ENCODE measurements at regions not wholly inside any gene's neighbourhood (a gene's known extent, or its start where the extent isn't known, plus 50 kb on each side); places are given as distances from the start of the nearest gene placed in this dataset.

DNA sequence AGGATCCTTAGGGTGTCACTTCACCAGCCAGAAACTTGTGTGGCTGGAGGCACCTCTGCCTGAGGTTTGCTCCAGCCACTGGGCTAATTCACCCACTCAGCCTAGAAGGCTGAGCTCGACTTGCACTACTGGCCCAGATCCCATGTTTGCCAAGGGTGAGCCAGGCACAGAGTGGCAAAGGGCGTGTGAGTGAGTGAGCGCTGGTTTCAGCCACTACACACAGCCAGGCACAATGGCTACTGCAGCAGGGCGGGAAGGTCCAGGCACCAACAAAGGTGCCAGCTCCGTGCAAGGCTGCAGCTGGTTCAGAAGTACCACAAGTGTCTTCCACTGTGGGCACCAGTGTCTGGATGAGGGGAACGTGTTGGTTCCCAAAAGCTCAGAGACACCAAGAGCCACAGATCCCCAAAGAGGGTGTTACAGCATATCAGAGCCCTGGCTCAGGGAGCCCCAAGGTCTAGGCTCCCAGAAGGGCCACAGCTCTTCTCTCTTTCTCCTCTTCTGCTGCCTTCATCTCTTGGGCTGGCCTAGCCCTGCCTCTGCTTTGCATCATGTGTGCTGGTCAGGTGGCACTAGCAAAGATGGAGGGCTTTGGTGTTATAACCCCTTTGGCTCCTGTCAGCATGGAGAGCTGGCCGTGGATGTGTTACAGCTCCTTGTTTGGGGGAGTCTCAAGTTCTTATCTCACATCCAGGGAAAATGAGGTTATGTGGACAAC lies 736.3 kb upstream of the KLHL1 start:
- in situ Hi-C loops (cut with HindIII; ENCODE audit: extremely low pct_ligation_motif_present, low pct_unique_long_range_greater_than_20kb), result no loop called here
- BruUV-seq (replicated peaks), result no TSS peak
- FAIRE-seq (no peak), DNase-seq (ENCODE audit: low spot score) (no peak), ATAC-seq (no peak)
- ChIA-PET POLR2A (no interaction called here), CTCF (ENCODE audit: low intra/inter-chr PET ratio, low total read pairs) (no interaction called here)
- 0% methylated on average over 5 of the region's 7 CpGs for WGBS (ENCODE audit: low lambda C conversion rate)
- Histone ChIP-seq H3K36me3 (replicated peaks in 1 of 2; ENCODE audit: control insufficient read depth in 1 of 2, insufficient read depth in 2 of 2, low read length in 2 of 2) (no peaks in the 10 kb centered on the region), H3K4me1 (ENCODE audit: insufficient read depth, low read length) (no peaks in the 10 kb centered on the region), H3K27ac (ENCODE audit: extremely low read length, insufficient read depth, low read length) (no peak overlapping the region), H3K4me2 (ENCODE audit: low read depth, low read length) (no peak overlapping the region), H3K79me2 (ENCODE audit: insufficient read depth, low read length) (no peaks in the 10 kb centered on the region), H3K27me3 (ENCODE audit: control insufficient read depth in 1 of 2, insufficient read depth in 2 of 2, low read length in 2 of 2) (no peaks in the 10 kb centered on the region; a peak in 1 of 5 replicates), H2AFZ (ENCODE audit: low read length) (no peak overlapping the region), H3K9ac (ENCODE audit: insufficient read depth, low read depth, low read length) (no peak overlapping the region), H3K9me3 (ENCODE audit: low read length) (no peaks in the 10 kb centered on the region), H3K4me3 (replicated peaks in 1 of 3; ENCODE audit: insufficient read depth in 1 of 3, low read depth in 2 of 3, low read length in 3 of 3) (no peak overlapping the region), H4K20me1 (ENCODE audit: insufficient read depth, low read length) (no peaks in the 10 kb centered on the region)
- TF ChIP-seq HOXA5 (CRISPR knock-in tag; IDR thresholded peaks at IDR 0.05) (no peak), HOXA9 (CRISPR knock-in tag; IDR thresholded peaks at IDR 0.05; ENCODE audit: borderline replicate concordance) (no peak), POGZ (CRISPR knock-in tag; IDR thresholded peaks at IDR 0.05) (no peak), BRD4 (CRISPR knock-in tag; IDR thresholded peaks at IDR 0.05) (no peak), ZFX (CRISPR knock-in tag; IDR thresholded peaks at IDR 0.05; ENCODE audit: low read depth) (no peak), KLF6 (CRISPR knock-in tag; IDR thresholded peaks at IDR 0.05) (no peak), DMAP1 (CRISPR knock-in tag; IDR thresholded peaks at IDR 0.05) (no peak), MZF1 (CRISPR knock-in tag; IDR thresholded peaks at IDR 0.05; ENCODE audit: borderline replicate concordance) (no peak), KLF9 (CRISPR knock-in tag; IDR thresholded peaks at IDR 0.05; ENCODE audit: low read depth) (no peak), MEF2D (CRISPR knock-in tag; IDR thresholded peaks at IDR 0.05) (no peak), ELF1 (CRISPR knock-in tag; IDR thresholded peaks at IDR 0.05) (no peak), ZNF367 (CRISPR knock-in tag; IDR thresholded peaks at IDR 0.05; ENCODE audit: borderline replicate concordance) (no peak), RFXANK (CRISPR knock-in tag; IDR thresholded peaks at IDR 0.05) (no peak)
- TF ChIP-seq, protein P1, sequence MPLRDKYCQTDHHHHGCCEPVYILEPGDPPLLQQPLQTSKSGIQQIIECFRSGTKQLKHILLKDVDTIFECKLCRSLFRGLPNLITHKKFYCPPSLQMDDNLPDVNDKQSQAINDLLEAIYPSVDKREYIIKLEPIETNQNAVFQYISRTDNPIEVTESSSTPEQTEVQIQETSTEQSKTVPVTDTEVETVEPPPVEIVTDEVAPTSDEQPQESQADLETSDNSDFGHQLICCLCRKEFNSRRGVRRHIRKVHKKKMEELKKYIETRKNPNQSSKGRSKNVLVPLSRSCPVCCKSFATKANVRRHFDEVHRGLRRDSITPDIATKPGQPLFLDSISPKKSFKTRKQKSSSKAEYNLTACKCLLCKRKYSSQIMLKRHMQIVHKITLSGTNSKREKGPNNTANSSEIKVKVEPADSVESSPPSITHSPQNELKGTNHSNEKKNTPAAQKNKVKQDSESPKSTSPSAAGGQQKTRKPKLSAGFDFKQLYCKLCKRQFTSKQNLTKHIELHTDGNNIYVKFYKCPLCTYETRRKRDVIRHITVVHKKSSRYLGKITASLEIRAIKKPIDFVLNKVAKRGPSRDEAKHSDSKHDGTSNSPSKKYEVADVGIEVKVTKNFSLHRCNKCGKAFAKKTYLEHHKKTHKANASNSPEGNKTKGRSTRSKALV (CRISPR knock-in tag; IDR thresholded peaks at IDR 0.05), result no peak
- TF ChIP-seq, protein P2, sequence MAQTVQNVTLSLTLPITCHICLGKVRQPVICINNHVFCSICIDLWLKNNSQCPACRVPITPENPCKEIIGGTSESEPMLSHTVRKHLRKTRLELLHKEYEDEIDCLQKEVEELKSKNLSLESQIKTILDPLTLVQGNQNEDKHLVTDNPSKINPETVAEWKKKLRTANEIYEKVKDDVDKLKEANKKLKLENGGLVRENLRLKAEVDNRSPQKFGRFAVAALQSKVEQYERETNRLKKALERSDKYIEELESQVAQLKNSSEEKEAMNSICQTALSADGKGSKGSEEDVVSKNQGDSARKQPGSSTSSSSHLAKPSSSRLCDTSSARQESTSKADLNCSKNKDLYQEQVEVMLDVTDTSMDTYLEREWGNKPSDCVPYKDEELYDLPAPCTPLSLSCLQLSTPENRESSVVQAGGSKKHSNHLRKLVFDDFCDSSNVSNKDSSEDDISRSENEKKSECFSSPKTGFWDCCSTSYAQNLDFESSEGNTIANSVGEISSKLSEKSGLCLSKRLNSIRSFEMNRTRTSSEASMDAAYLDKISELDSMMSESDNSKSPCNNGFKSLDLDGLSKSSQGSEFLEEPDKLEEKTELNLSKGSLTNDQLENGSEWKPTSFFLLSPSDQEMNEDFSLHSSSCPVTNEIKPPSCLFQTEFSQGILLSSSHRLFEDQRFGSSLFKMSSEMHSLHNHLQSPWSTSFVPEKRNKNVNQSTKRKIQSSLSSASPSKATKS (CRISPR knock-in tag; IDR thresholded peaks at IDR 0.05), result no peak
- TF ChIP-seq, protein P3, sequence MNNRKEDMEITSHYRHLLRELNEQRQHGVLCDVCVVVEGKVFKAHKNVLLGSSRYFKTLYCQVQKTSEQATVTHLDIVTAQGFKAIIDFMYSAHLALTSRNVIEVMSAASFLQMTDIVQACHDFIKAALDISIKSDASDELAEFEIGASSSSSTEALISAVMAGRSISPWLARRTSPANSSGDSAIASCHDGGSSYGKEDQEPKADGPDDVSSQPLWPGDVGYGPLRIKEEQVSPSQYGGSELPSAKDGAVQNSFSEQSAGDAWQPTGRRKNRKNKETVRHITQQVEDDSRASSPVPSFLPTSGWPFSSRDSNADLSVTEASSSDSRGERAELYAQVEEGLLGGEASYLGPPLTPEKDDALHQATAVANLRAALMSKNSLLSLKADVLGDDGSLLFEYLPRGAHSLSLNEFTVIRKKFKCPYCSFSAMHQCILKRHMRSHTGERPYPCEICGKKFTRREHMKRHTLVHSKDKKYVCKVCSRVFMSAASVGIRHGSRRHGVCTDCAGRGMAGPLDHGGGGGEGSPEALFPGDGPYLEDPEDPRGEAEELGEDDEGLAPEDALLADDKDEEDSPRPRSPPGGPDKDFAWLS (CRISPR knock-in tag; IDR thresholded peaks at IDR 0.05; ENCODE audit: borderline replicate concordance), result no peak
- intact Hi-C loops (cut with micrococcal nuclease; ENCODE audit: unreplicated experiment), result no loop called here
